ENCODE measurements at regions not wholly inside any gene's neighbourhood (a gene's known extent, or its start where the extent isn't known, plus 50 kb on each side); places are given as distances from the start of the nearest gene placed in this dataset.

DNA sequence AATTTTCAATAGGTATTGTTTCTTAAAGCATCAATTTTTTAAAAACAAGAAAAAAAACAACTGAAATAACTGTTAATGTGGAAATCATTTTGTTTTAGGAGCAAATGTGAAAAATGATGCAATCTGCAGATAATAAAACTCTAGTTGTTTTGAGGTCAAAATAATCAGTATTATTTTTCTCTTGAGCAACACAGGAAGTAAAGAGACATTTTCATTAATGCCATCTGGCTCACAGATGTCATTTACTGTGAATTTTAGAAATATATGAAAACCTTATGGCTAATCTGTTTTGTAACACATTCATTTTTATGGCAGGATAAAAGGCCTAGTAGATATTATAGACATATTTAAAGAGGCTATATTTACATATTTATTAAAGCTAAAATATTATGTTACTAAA is 141.6 kb downstream of the PCDH18 start:
- Mint-ChIP-seq H3K9me3 (no peaks in the 10 kb centered on the region), H3K4me1 (peaks cover 6% of the 10 kb centered on the region)
- TF ChIP-seq, protein P1, sequence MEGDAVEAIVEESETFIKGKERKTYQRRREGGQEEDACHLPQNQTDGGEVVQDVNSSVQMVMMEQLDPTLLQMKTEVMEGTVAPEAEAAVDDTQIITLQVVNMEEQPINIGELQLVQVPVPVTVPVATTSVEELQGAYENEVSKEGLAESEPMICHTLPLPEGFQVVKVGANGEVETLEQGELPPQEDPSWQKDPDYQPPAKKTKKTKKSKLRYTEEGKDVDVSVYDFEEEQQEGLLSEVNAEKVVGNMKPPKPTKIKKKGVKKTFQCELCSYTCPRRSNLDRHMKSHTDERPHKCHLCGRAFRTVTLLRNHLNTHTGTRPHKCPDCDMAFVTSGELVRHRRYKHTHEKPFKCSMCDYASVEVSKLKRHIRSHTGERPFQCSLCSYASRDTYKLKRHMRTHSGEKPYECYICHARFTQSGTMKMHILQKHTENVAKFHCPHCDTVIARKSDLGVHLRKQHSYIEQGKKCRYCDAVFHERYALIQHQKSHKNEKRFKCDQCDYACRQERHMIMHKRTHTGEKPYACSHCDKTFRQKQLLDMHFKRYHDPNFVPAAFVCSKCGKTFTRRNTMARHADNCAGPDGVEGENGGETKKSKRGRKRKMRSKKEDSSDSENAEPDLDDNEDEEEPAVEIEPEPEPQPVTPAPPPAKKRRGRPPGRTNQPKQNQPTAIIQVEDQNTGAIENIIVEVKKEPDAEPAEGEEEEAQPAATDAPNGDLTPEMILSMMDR (IDR thresholded peaks at IDR 0.05), result no peak

DNA sequence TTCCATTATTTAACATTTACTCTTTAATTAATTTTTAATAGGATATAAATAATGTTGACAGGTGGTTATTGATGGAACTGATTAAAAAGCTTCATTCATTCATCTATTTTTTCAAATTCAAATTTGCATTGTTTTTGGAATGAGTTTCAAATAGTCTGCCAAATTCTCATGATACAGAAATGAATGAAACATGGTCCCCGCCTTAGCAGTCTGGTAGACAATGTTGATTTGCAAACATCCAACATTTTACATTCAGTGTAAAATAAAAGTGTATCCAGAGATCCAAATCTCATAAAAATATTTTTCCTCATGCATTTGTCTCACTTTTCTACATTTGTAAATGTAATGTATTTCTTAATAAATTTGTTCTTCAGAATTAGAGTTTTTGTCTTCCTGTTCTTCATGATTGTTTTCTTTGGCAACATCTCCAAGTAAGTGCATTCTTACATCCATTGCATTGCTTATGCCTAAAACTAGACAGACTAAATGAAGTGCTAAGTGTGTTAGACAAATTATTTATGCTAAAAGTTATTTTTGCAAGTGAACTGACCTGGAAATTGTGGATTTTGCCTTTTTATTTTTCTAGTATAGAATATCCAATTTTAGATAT is 142.3 kb downstream of the PCDH18 start:
- H3K9me3 Mint-ChIP-seq, result no peaks in the 10 kb centered on the region
- H3K4me1 Mint-ChIP-seq, result peaks cover 6% of the 10 kb centered on the region
- TF ChIP-seq, protein P1 (IDR thresholded peaks at IDR 0.05), result no peak
- peaks cover 3% of the 10 kb centered on the region for H3K27me3 Mint-ChIP-seq (ENCODE audit: low read depth, poor library complexity)
- no peak overlapping the region for H3K27ac Mint-ChIP-seq
- no peaks in the 10 kb centered on the region for H3K36me3 Mint-ChIP-seq (ENCODE audit: low read depth)
- no peak for DNase-seq
- no peak overlapping the region for H3K4me3 Mint-ChIP-seq

More for the DNA sequence above, 141.6 kb downstream of the PCDH18 start:
- Mint-ChIP-seq H3K27me3 (ENCODE audit: low read depth, poor library complexity) (peaks cover 1% of the 10 kb centered on the region), H3K4me3 (no peak overlapping the region), H3K27ac (no peak overlapping the region), H3K36me3 (ENCODE audit: low read depth) (no peaks in the 10 kb centered on the region)
- no peak for DNase-seq

DNA sequence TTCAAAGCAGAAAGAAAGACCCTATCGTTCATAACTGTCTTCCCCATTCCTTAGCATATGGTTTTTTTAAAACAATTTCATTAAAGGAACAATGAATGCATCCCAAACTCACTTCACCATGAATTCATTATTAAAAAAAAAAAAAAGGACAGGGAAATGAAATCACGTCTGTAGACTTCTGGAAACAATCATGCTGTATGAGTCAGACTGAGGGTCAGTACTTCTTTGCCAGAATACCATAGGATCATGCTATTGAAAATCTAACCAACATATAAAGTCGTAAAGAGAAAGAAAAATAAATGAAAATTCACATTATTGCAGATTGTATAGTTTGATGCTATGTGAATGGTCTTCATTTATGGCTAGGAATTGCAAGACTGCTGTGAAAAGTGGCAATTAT is 144.4 kb downstream of the PCDH18 start:
- no peak overlapping the region for H3K4me3 Mint-ChIP-seq
- no peaks in the 10 kb centered on the region for H3K36me3 Mint-ChIP-seq (ENCODE audit: low read depth)
- TF ChIP-seq, protein P1 (IDR thresholded peaks at IDR 0.05), result no peak
- peaks cover 3% of the 10 kb centered on the region for H3K27me3 Mint-ChIP-seq (ENCODE audit: low read depth, poor library complexity)
- no peak for DNase-seq
- no peak overlapping the region for H3K27ac Mint-ChIP-seq
- no peaks in the 10 kb centered on the region for H3K9me3 Mint-ChIP-seq
- peaks cover 2% of the 10 kb centered on the region for H3K4me1 Mint-ChIP-seq

DNA sequence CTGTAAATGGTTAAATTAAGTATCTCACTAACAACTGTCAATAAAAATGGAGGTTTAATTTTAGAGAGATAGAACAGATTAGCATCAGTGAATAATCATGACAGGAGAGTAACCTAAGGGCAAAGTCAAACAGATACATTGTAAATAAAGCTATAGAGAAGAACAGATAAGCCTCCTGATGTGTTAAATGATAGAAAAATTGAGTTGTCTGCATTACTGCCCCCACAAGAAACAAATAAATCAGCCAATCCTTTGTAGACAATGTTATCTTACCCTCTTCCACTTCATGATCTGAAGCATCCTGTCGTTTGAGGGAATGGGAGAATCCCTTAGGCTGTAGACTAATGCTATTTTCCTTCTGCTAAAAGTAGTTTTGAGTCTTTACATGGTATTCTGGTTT is 147.8 kb downstream of the PCDH18 start:
- Mint-ChIP-seq H3K4me1 (no peaks in the 10 kb centered on the region), H3K4me3 (no peak overlapping the region), H3K36me3 (ENCODE audit: low read depth) (no peaks in the 10 kb centered on the region), H3K9me3 (no peaks in the 10 kb centered on the region), H3K27me3 (ENCODE audit: low read depth, poor library complexity) (peaks cover 3% of the 10 kb centered on the region), H3K27ac (no peak overlapping the region)
- TF ChIP-seq, protein P1 (IDR thresholded peaks at IDR 0.05), result no peak
- no peak for DNase-seq

DNA sequence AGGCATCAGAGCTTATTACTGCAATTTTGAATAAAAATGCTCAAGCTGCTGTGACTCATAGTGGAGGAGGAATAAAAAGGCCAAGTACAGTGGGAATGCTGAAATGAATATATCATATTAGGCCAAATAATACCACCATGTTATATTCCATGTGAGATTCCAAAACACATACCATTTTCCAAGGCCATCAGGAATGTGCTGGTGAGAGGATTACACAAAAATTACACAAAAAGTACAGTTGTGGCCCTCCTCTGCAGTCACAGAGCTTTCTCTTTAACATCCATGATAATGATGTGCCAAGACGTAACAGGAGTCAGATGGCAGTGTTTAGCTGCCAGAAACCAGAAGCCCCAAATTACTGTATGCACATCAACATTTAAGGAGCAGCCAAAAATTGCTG is 153.5 kb downstream of the PCDH18 start:
- H3K4me3 Mint-ChIP-seq, result no peak overlapping the region
- no peak for DNase-seq
- TF ChIP-seq, protein P1 (IDR thresholded peaks at IDR 0.05), result no peak
- no peaks in the 10 kb centered on the region for H3K9me3 Mint-ChIP-seq
- H3K4me1 Mint-ChIP-seq, result peaks cover 6% of the 10 kb centered on the region
- H3K27ac Mint-ChIP-seq, result no peak overlapping the region
- no peaks in the 10 kb centered on the region for H3K27me3 Mint-ChIP-seq (ENCODE audit: low read depth, poor library complexity)
- H3K36me3 Mint-ChIP-seq (ENCODE audit: low read depth), result no peaks in the 10 kb centered on the region

DNA sequence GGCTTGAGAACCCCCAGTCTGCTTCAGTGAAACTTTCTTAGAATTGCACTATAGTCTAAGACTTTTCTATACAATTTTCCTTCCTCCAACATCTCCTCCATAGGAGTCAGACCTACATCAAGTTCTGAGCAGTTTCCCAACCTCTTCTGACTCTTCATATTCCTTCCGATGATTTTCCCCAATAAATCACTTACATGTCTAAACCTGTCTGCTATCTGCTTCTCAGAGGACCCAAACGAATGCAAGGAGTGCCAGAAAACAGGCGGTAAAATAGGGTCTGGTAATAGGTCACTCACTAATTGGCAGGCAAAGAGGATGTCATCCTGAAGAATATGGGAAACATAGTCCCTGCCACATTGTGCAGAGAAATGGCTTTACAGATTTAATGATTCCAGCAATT is 153.9 kb downstream of the PCDH18 start:
- Mint-ChIP-seq H3K4me3 (no peak overlapping the region), H3K9me3 (no peaks in the 10 kb centered on the region), H3K27me3 (ENCODE audit: low read depth, poor library complexity) (no peaks in the 10 kb centered on the region), H3K27ac (no peak overlapping the region), H3K4me1 (peaks cover 9% of the 10 kb centered on the region), H3K36me3 (ENCODE audit: low read depth) (no peaks in the 10 kb centered on the region)
- TF ChIP-seq, protein P1 (IDR thresholded peaks at IDR 0.05), result no peak
- DNase-seq, result no peak

Data from nephron progenitor cell (in vitro differentiated cells).